Skeletal muscle tissue (tissue), 3 donors: ENCODE measurements at regions not wholly inside any gene's neighbourhood (a gene's known extent, or its start where the extent isn't known, plus 50 kb on each side); places are given as distances from the start of the nearest gene placed in this dataset.
"Not testable (repeated sequence)": the region's sequence is repeated elsewhere in the genome, so short reads cannot be mapped to it uniquely, and the experiment has no call there.

Source experiments
- H3K27ac ChIP-seq: one replicate; pipeline ENCODE4 v1.7.0; 2013; ENCODE audit warnings: mild to moderate bottlenecking, low read depth, low read length, inconsistent platforms
- H3K27me3 ChIP-seq, 3 donors: one replicate each; pipeline ENCODE4 v1.7.0; 2013; ENCODE audit warnings: low read length in 3 of 3; ENCODE audit not compliant: control insufficient read depth in 3 of 3, insufficient read depth in 3 of 3
- H3K36me3 ChIP-seq, 3 donors: one replicate each; pipeline ENCODE4 v1.7.0; 2013; ENCODE audit warnings: low read length in 3 of 3; ENCODE audit not compliant: control insufficient read depth in 3 of 3, insufficient read depth in 3 of 3
- H3K4me1 ChIP-seq, 3 donors: one replicate each; pipeline ENCODE4 v1.7.0; 2013; ENCODE audit warnings: low read length in 3 of 3, mild to moderate bottlenecking in 3 of 3; ENCODE audit not compliant: control insufficient read depth in 3 of 3, insufficient read depth in 3 of 3
- H3K4me3 ChIP-seq, 3 donors: one replicate each; pipeline ENCODE4 v1.7.0; 2013; ENCODE audit warnings: low read length in 3 of 3
- H3K9ac ChIP-seq, 3 donors: one replicate each; pipeline ENCODE4 v1.7.0; 2013; ENCODE audit warnings: low read length in 3 of 3, mild to moderate bottlenecking in 3 of 3, moderate library complexity in 2 of 3, low read depth in 1 of 3
- H3K9me3 ChIP-seq, 3 donors: one replicate each; pipeline ENCODE4 v1.7.0; 2013; ENCODE audit warnings: low read length in 3 of 3; ENCODE audit not compliant: control insufficient read depth in 3 of 3
- donor health status: Osteomylitis.

DNA sequence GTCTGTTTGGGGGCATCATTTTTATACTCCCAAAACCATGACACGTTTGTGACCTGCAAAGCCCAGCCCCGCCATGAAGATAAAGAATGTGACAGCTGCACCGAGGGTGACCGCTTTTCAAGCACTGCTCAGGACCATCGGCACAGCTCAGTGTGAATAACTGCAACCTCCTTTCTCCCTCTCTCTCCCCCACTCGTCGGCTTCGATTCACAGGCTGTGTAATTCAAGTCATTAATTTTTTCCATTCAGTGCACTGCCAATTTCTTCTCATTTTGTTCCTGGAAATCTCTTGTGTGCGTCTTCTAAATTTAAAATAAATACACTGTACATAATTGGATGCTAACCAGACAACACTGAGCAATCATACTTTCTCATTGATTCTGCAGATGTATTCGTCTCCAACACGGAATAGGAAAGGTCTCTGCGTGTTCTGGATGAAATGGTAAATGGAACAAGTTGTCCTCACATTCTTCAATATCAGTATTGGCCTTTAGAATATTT lies 260.8 kb downstream of the TTC8 start:
- Histone ChIP-seq H3K9me3 (no peaks in the 10 kb centered on the region), H3K4me3 (no peak overlapping the region), H3K27ac (no peak overlapping the region), H3K27me3 (no peaks in the 10 kb centered on the region), H3K4me1 (peaks cover 0 to 10% (median 5%) of the 10 kb centered on the region in 3 donors), H3K9ac (no peak overlapping the region), H3K36me3 (no peaks in the 10 kb centered on the region)

DNA sequence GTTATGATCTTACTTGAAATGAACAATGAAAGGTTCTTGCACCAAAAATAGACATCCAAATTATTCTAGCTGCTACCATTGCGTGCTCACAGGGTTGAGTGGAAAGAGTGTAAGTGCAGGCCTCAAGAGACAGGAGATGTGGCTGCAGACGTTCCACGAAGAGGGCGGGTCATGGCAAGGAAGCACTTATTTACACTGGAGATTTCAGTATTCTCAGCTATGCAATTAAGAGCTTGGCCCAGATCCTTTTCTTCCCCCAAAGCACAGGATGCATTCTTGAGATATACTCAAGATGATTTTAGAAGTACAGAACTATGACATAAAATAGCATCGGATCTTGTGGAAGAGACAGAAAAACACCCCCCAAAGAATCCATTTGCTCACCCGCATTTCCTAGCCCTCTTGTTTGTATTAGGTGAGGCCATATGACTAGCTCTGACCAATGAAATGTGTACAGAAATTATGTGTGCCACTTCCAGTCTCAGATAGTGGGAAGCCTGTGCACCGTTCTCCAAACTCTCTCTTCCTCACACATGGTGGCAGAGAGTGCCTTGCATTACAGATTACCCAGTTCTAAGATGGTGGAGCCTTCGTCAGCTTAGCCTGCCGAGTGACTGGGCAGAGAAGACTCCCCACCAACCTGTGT lies 261.4 kb downstream of the TTC8 start:
- no peaks in the 10 kb centered on the region for H3K27me3 ChIP-seq
- H3K27ac ChIP-seq = no peak overlapping the region
- H3K4me1 ChIP-seq = peaks cover 0 to 10% (median 5%) of the 10 kb centered on the region in 3 donors
- H3K4me3 ChIP-seq = no peak overlapping the region
- no peaks in the 10 kb centered on the region for H3K9me3 ChIP-seq
- no peak overlapping the region for H3K9ac ChIP-seq
- no peaks in the 10 kb centered on the region for H3K36me3 ChIP-seq

GRCh38 chr14:89088530-89088929 lies 264.1 kb downstream of the TTC8 start:
- Histone ChIP-seq H3K27me3 (no peaks in the 10 kb centered on the region), H3K9ac (no peak overlapping the region), H3K4me1 (peaks cover 6 to 14% (median 9%) of the 10 kb centered on the region in 3 donors), H3K4me3 (no peak overlapping the region), H3K9me3 (no peaks in the 10 kb centered on the region), H3K27ac (no peak overlapping the region), H3K36me3 (no peaks in the 10 kb centered on the region)

DNA sequence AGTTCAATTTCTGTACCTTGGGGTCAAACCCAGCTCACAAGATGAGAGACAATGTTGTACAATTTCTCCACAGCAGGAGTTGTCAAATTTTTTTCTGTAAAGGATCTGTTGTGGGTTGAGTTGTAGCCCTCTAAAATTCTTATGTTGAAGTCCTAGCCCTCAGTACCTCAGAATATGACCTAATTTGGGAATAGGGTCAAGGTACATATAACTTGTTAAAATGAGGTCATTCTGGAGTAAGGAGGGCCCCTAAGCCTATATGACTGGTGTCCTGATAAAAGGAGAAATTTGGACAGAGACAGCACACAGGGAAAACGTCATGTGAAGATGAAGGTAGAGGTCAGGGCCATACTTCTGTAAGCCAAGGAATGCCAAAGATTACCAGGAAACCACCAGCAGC lies 264.9 kb downstream of the TTC8 start:
- H3K4me1 ChIP-seq = peaks cover 6 to 14% (median 9%) of the 10 kb centered on the region in 3 donors
- H3K9me3 ChIP-seq = no peaks in the 10 kb centered on the region
- no peak overlapping the region for H3K9ac ChIP-seq
- no peaks in the 10 kb centered on the region for H3K36me3 ChIP-seq
- H3K4me3 ChIP-seq = no peak overlapping the region
- no peak overlapping the region for H3K27ac ChIP-seq
- H3K27me3 ChIP-seq = no peaks in the 10 kb centered on the region

- no peak overlapping the region for H3K27ac ChIP-seq
- H3K4me1 ChIP-seq = peaks cover 10 to 13% (median 12%) of the 10 kb centered on the region in 3 donors
- H3K9me3 ChIP-seq = no peaks in the 10 kb centered on the region
- no peak overlapping the region for H3K9ac ChIP-seq
- H3K27me3 ChIP-seq = no peaks in the 10 kb centered on the region
- H3K36me3 ChIP-seq = no peaks in the 10 kb centered on the region
- H3K4me3 ChIP-seq = no peak overlapping the region
These were observed 267.3 kb downstream of the TTC8 start for GRCh38 chr14:89091781-89092180.

DNA sequence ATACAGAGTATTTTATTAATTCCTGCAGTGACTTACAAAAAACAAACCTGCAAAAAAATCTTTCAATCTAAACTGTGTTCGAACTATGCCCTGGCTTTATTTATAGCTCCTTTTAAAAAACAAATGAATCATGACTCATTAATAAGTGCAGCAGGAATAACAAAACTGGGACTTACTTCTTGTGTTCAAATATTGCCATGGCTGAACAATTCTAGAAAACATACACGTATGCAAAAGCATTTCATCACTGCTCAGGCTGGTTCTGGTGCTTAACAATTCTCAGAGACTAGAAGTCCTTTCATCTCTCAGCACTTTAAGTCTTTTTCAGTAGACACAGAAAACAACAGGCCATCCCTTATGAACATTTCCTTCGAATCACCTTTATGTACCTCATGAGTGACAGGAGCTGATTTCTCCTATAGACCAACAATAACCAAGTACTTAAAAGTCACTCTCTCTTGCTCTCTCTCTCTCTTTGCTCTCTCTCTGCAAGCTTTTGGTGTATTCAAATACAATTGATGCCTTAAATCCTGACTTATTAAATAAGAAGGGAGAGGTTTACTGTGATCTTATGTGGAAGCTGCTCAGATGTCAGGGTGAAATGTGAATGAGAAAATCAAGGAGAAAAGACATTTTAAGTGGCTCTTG lies 268.8 kb downstream of the TTC8 start:
- Histone ChIP-seq H3K9ac (no peak overlapping the region), H3K4me1 (peaks cover 10 to 17% (median 15%) of the 10 kb centered on the region in 3 donors), H3K27ac (no peak overlapping the region), H3K4me3 (no peak overlapping the region), H3K9me3 (no peaks in the 10 kb centered on the region), H3K27me3 (no peaks in the 10 kb centered on the region), H3K36me3 (no peaks in the 10 kb centered on the region)

DNA sequence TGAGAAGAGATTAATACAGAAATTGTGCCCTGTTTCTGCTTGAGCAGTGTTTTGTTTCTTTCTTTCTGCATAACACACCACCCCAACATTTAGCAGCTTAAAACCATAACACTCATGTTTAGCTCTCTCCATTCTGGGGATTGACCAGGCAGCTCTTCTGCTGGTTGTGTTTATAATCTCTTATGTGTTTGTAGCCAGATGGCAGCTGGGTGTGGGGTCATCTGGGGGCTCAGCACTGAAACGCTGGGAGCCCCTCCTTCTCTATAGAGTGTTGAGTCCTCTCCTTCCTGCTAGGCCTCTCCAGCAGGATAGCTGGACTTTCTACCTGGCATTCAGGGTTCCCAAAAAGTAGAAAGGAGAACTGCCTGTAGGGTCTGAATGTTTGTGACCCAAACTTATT lies 270.6 kb downstream of the TTC8 start:
- H3K27ac ChIP-seq = no peak overlapping the region
- no peaks in the 10 kb centered on the region for H3K9me3 ChIP-seq
- peaks cover 10 to 17% (median 15%) of the 10 kb centered on the region in 3 donors for H3K4me1 ChIP-seq
- H3K36me3 ChIP-seq = no peaks in the 10 kb centered on the region
- H3K4me3 ChIP-seq = no peak overlapping the region
- H3K27me3 ChIP-seq = no peaks in the 10 kb centered on the region
- no peak overlapping the region for H3K9ac ChIP-seq

GRCh38 chr14:89096946-89097345 lies 272.5 kb downstream of the TTC8 start:
- H3K9me3 ChIP-seq = no peaks in the 10 kb centered on the region
- H3K4me3 ChIP-seq = peak overlapping the region in 1 of 3 donors; percentile 41
- no peaks in the 10 kb centered on the region for H3K27me3 ChIP-seq
- H3K9ac ChIP-seq = no peak overlapping the region
- peaks cover 4 to 14% (median 11%) of the 10 kb centered on the region in 3 donors for H3K4me1 ChIP-seq
- no peak overlapping the region for H3K27ac ChIP-seq
- H3K36me3 ChIP-seq = no peaks in the 10 kb centered on the region

- Histone ChIP-seq H3K4me3 (no peak overlapping the region), H3K9ac (no peak overlapping the region), H3K4me1 (peaks cover 4 to 13% (median 11%) of the 10 kb centered on the region in 3 donors), H3K9me3 (no peaks in the 10 kb centered on the region), H3K36me3 (no peaks in the 10 kb centered on the region), H3K27me3 (no peaks in the 10 kb centered on the region), H3K27ac (no peak overlapping the region)
These were observed 273.8 kb downstream of the TTC8 start for GRCh38 chr14:89098254-89098653.

DNA sequence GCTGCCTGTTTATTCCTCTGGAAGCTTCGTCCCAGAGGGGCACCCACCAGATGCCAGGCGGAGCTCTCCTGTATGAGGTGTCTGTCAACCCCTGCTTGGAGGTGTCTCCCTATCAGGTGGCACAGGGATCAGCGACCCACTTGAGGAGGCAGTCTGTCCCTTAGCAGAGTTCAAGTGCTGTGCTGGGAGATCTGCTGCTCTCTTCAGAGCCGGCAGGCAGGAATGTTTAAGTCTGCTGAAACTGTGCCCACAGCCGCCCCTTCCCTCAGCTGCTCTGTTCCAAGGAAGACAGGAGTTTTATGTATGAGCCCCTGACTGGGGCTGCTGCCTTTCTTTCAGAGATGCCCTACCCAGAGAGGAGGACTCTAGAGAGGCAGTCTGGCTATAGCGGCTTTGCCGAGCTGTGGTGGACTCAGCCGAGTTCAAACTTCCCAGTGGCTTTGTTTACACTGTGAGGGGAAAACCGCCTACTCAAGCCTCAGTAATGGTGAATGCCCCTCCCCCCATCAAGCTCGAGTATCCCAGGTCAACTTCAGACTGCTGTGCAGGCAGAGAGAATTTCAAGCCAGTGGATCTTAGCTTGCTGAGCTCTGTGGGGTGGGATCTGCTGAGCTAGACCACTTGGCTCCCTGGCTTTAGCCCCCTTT lies 279.8 kb downstream of the TTC8 start:
- H3K9ac ChIP-seq, H3K27ac ChIP-seq, H3K27me3 ChIP-seq, H3K9me3 ChIP-seq, H3K4me3 ChIP-seq, H3K36me3 ChIP-seq, H3K4me1 ChIP-seq: not testable (repeated sequence)
